Loucy (cell line): ENCODE measurements at regions not wholly inside any gene's neighbourhood (a gene's known extent, or its start where the extent isn't known, plus 50 kb on each side); places are given as distances from the start of the nearest gene placed in this dataset.
A peak's percentile ranks its signal among the peaks of the same experiment; 100 is the strongest.

Experiments used
- H2AFZ ChIP-seq: fragments of 200-600 bp; sonication (generic); 2 replicates; pipeline ENCODE4 v1.6.0; 2016; ENCODE audit warnings: antibody characterized with exemption, mild to moderate bottlenecking, low read length, moderate library complexity
- H3F3A ChIP-seq: fragments of 200-600 bp; 2 replicates; pipeline ENCODE4 v1.6.0; 2016; ENCODE audit warnings: antibody characterized with exemption, low read depth, mild to moderate bottlenecking
- H3K27me3 ChIP-seq: fragments of 200-600 bp; sonication (generic); 2 replicates; pipeline ENCODE4 v1.6.1; 2014; ENCODE audit warnings: low read length, mild to moderate bottlenecking; ENCODE audit not compliant: insufficient read depth, poor library complexity, severe bottlenecking
- H3K36me3 ChIP-seq: fragments of 200-600 bp; sonication (generic); 2 replicates; pipeline ENCODE4 v1.6.1; 2016; ENCODE audit warnings: low read length; ENCODE audit not compliant: insufficient read depth
- H3K4me1 ChIP-seq: fragments of 200-600 bp; sonication (generic); 2 replicates; pipeline ENCODE4 v1.5.1; 2014; ENCODE audit warnings: low read length, mild to moderate bottlenecking; ENCODE audit not compliant: insufficient read depth, poor library complexity, severe bottlenecking
- H3K4me2 ChIP-seq: fragments of 200-600 bp; sonication (generic); 2 replicates; pipeline ENCODE4 v1.6.0; 2014; ENCODE audit warnings: antibody characterized with exemption, low read length, low read depth, mild to moderate bottlenecking; ENCODE audit not compliant: poor library complexity, severe bottlenecking
- H3K4me3 ChIP-seq: fragments of 200-600 bp; sonication (generic); 2 replicates; pipeline ENCODE4 v1.5.1; 2014; ENCODE audit warnings: low read length, mild to moderate bottlenecking, mixed read lengths; ENCODE audit not compliant: poor library complexity, severe bottlenecking
- H3K79me2 ChIP-seq: fragments of 200-600 bp; sonication (generic); 2 replicates; pipeline ENCODE4 v1.6.1; 2014; ENCODE audit warnings: low read length; ENCODE audit not compliant: insufficient read depth
- H3K9ac ChIP-seq: fragments of 200-600 bp; sonication (generic); 2 replicates; pipeline ENCODE4 v1.6.0; 2014; ENCODE audit warnings: mild to moderate bottlenecking, low read depth, low read length, moderate library complexity; ENCODE audit not compliant: poor library complexity, severe bottlenecking
- H3K9me2 ChIP-seq: fragments of 200-600 bp; sonication (generic); replicated peaks from 2 replicates; pipeline ENCODE4 v1.6.1; 2016; ENCODE audit warnings: low read depth, low read length, mixed read lengths
- H3K9me3 ChIP-seq: fragments of 200-600 bp; sonication (generic); 2 replicates; pipeline ENCODE4 v1.6.1; 2014; ENCODE audit warnings: mild to moderate bottlenecking, antibody characterized with exemption, low read length, low read depth; ENCODE audit not compliant: insufficient read depth
- H4K20me1 ChIP-seq: fragments of 200-600 bp; sonication (generic); 2 replicates; pipeline ENCODE4 v1.6.0; 2014; ENCODE audit warnings: antibody characterized with exemption, low read length, mild to moderate bottlenecking; ENCODE audit not compliant: insufficient read depth, poor library complexity, severe bottlenecking
- EZH2phosphoT487 ChIP-seq: fragments of 200-600 bp; IDR thresholded peaks from 2 replicates; pipeline ENCODE4 v1.6.1; 2018; ENCODE audit warnings: antibody characterized with exemption, mild to moderate bottlenecking, moderate library complexity, borderline replicate concordance
- TF ChIP-seq, protein P1 (sequence below): fragments of 200-600 bp; sonication (generic); conservative IDR thresholded peaks from 2 replicates; pipeline ENCODE4 v1.5.1; 2014; ENCODE audit warnings: mild to moderate bottlenecking, antibody characterized with exemption, low read length

DNA sequence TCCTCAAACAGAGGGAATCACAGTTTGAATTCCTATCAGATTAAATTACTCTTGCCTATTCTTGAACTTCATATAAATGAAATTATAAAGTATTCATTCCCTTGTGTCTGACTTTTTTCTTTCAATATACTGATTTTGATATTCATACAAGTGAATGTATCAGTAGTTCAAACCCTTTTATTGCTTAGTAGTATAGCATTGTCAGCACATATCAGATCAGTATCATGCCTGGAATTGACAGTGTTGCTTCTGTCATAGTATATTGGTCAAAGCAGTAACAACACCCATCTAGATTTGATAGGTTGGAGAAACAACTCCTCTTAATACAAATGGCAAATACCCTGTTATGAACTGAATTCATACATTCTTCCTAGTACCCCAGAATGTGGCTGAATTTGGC is 89.1 kb upstream of the SLC35F1 start:
- Histone ChIP-seq H3F3A (no peaks in the 10 kb centered on the region), H3K27me3 (no peaks in the 10 kb centered on the region), H3K4me2 (no peak overlapping the region), H3K36me3 (no peaks in the 10 kb centered on the region), H3K79me2 (no peaks in the 10 kb centered on the region), H3K4me3 (no peak overlapping the region), H4K20me1 (no peaks in the 10 kb centered on the region), H3K9me2 (no peaks in the 10 kb centered on the region), H3K4me1 (no peaks in the 10 kb centered on the region), H2AFZ (no peak overlapping the region), H3K9ac (no peak overlapping the region), H3K9me3 (no peaks in the 10 kb centered on the region)
- TF ChIP-seq, protein P1, sequence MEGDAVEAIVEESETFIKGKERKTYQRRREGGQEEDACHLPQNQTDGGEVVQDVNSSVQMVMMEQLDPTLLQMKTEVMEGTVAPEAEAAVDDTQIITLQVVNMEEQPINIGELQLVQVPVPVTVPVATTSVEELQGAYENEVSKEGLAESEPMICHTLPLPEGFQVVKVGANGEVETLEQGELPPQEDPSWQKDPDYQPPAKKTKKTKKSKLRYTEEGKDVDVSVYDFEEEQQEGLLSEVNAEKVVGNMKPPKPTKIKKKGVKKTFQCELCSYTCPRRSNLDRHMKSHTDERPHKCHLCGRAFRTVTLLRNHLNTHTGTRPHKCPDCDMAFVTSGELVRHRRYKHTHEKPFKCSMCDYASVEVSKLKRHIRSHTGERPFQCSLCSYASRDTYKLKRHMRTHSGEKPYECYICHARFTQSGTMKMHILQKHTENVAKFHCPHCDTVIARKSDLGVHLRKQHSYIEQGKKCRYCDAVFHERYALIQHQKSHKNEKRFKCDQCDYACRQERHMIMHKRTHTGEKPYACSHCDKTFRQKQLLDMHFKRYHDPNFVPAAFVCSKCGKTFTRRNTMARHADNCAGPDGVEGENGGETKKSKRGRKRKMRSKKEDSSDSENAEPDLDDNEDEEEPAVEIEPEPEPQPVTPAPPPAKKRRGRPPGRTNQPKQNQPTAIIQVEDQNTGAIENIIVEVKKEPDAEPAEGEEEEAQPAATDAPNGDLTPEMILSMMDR, result no peak
- no peak for TF ChIP-seq EZH2phosphoT487

GRCh38 chr6:117818449-117818848 is 88.6 kb upstream of the SLC35F1 start:
- Histone ChIP-seq H3K9ac (no peak overlapping the region), H2AFZ (no peak overlapping the region), H3K27me3 (no peaks in the 10 kb centered on the region), H3F3A (no peaks in the 10 kb centered on the region), H3K4me3 (no peak overlapping the region), H3K4me2 (no peak overlapping the region), H3K36me3 (no peaks in the 10 kb centered on the region), H3K79me2 (no peaks in the 10 kb centered on the region), H3K9me2 (no peaks in the 10 kb centered on the region), H3K4me1 (no peaks in the 10 kb centered on the region), H3K9me3 (no peaks in the 10 kb centered on the region), H4K20me1 (no peaks in the 10 kb centered on the region)
- no peak for TF ChIP-seq EZH2phosphoT487
- TF ChIP-seq, protein P1, result no peak

DNA sequence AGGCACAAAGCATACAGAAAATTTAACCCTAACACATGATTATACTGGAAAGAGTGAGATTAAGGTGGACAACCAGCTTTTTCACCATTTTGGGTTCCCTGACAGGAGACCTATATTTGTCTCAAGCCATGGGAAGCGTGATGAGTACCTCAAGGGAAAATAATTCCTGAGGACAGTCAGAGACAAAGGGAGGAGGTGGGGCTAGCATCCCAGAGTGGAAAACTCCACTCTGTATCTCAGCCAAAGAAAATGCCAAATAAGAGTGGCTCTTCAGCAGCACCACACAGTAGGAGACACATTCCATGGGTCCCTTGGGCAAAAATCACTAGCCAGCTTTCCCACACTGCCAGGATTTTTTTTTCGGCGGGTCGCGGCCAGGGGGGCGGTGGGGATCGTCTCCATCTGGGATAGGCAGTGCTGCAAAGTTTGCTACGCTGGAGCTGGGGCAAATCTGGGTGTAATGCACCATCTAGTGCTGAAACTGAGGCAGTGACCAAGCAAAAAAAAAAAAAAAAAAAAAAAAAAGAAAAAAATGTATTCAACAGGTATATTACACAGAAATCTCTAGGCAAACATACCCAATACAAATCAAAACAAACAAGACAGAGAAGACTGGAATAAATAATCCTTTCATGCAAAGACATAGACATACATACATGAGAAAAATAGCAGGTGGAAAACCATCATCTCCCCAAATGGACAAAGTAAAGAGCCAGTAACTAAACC is 77.3 kb upstream of the SLC35F1 start:
- H2AFZ ChIP-seq, result no peak overlapping the region
- H3K4me2 ChIP-seq, result no peak overlapping the region
- no peaks in the 10 kb centered on the region for H4K20me1 ChIP-seq
- TF ChIP-seq EZH2phosphoT487, result no peak
- TF ChIP-seq, protein P1, result peak; percentile 44
- H3K9ac ChIP-seq, result no peak overlapping the region
- no peaks in the 10 kb centered on the region for H3F3A ChIP-seq
- H3K27me3 ChIP-seq, result no peaks in the 10 kb centered on the region
- no peaks in the 10 kb centered on the region for H3K9me2 ChIP-seq
- no peaks in the 10 kb centered on the region for H3K9me3 ChIP-seq
- H3K4me3 ChIP-seq, result no peak overlapping the region
- no peaks in the 10 kb centered on the region for H3K4me1 ChIP-seq
- no peaks in the 10 kb centered on the region for H3K79me2 ChIP-seq
- H3K36me3 ChIP-seq, result no peaks in the 10 kb centered on the region
